ENCODE measurements at regions not wholly inside any gene's neighbourhood (a gene's known extent, or its start where the extent isn't known, plus 50 kb on each side); places are given as distances from the start of the nearest gene placed in this dataset.

GRCh38 chr7:69537691-69538090 is 60.6 kb upstream of the AUTS2 start:
- DNase-seq (ENCODE audit: low read depth, low spot score) = no peak

GRCh38 chr7:69539531-69539930 is 58.7 kb upstream of the AUTS2 start:
- DNase-seq (ENCODE audit: low read depth, low spot score) = no peak

DNA sequence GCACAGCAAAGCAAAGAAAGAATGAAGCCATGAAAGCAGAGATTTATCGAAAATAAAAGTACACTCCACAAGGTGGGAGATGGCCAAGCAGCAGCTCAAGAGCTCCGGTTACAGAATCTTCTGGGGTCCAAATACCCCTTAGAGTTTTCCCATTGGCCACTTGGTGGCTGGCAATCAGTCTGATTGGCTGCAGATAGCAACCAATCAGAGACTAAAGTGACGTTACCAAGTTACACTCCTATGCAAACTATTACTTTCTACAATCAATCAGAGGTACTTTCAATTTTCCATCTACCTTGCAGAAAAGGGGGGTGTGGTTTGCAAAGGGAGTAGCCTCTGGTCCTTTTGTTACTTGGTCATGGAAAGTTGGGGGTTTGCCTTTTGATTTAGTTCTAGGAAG is 58.0 kb upstream of the AUTS2 start:
- DNase-seq (ENCODE audit: low read depth, low spot score) = no peak

DNA sequence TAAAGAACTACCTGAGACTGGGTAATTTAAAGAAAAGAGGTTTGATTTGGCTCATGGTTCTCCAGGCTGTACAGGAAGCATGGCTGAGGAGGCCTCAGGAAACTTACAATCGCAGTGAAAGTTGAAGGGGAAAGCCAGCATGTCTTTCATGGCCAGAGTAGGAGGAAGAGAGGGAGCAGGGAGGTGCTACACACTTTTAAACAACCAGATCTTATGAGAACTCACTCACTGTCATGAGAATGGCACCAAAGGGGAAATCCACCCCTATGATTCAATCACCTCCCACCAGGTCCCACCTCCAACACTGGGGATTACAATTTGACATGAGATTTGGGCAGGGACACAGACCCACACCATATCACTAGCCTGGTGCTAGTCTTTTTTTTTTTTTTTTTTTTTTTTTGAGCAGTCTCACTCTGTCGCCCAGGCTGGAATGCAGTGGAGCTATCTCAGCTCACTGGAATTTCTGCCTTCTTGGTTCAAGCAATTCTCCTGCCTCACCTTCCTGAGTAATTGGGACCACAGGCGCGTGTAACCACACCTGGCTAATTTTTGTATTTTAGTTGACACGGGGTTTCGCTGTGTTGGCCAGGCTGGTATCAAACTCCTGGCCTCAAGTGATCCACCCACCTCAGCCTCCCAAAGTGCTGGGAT is 56.4 kb upstream of the AUTS2 start:
- DNase-seq (ENCODE audit: low read depth, low spot score) = peak; percentile 61

DNA sequence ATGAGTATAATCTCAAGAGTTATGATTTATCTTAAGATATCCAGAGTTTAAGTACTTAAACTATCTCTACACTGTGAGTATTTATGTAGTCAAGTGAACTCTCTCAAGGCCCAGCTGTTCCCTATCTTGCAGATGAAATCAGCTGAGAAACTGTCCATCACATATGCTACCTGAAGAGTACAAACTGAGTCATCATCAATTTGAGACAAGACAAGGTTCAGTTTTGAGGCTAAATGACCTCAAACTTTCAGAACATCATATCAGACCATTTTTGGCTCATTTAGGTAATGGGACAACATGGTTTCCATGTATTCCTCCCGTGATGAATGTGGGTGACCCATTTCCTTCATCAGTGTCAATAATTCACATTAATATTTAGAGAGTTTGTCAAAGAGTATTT is 53.1 kb upstream of the AUTS2 start:
- DNase-seq (ENCODE audit: low read depth, low spot score) = no peak

Measured in ELF-1 (cell line).